Progenitor cell of endocrine pancreas (in vitro differentiated cells): ENCODE measurements at regions not wholly inside any gene's neighbourhood (a gene's known extent, or its start where the extent isn't known, plus 50 kb on each side); places are given as distances from the start of the nearest gene placed in this dataset.

Experiments
- DNase-seq: peaks from one replicate; pipeline ENCODE4 v3.0.0; 2021; ENCODE audit warnings: low spot score; ENCODE audit not compliant: unreplicated experiment
- H3K27ac Mint-ChIP-seq: 2 replicates; pipeline ENCODE4 v1.8.0; 2021; ENCODE audit warnings: mild to moderate bottlenecking, moderate library complexity, mixed read lengths
- H3K27me3 Mint-ChIP-seq: 2 replicates; pipeline ENCODE4 v1.8.0; 2021; ENCODE audit warnings: mixed read lengths
- H3K36me3 Mint-ChIP-seq: 2 replicates; pipeline ENCODE4 v1.8.0; 2022; ENCODE audit warnings: mixed read lengths; ENCODE audit not compliant: insufficient read depth
- H3K4me1 Mint-ChIP-seq: 2 replicates; pipeline ENCODE4 v1.8.0; 2021; ENCODE audit warnings: low read depth, mixed read lengths
- H3K4me3 Mint-ChIP-seq: 2 replicates; pipeline ENCODE4 v1.8.0; 2021; ENCODE audit warnings: low read depth, mild to moderate bottlenecking, moderate library complexity, mixed read lengths
- H3K9me3 Mint-ChIP-seq: 2 replicates; pipeline ENCODE4 v1.8.0; 2021; ENCODE audit warnings: low read depth, mixed read lengths
- TF ChIP-seq, protein P1 (sequence below): fragments of 200-600 bp; sonication (generic); IDR thresholded peaks from one replicate; pipeline ENCODE4 v1.5.0; 2021; ENCODE audit warnings: antibody characterized with exemption, mild to moderate bottlenecking; ENCODE audit not compliant: unreplicated experiment

DNA sequence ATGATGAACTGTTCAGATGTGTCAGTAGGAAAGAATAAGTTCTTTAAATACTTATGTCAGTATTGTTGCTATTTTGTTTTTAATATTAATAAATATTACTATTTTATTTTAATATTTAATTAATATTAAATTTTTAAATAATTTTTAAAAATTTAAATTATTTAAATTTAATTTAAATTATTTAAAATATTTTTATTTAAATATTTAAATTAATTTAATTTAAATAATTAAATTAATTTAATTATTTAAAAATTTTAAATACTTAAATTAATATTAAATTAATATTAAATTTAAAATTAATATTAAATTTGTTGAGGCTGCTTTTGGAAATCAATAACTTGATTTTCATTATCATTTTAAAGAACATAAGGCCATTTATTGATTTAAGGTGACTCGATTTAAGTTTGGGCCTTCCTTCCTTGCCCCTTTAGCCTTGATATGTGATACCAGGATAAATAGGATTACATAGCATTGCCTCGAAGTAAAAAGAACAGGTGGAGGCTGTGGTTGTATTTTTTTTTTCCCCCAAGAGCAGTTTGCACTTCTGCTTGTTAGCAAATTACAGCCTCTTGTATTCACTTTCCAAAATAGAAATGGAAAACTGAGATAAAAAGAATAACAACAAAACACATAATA lies 915.2 kb downstream of the TTLL7 start:
- TF ChIP-seq, protein P1, sequence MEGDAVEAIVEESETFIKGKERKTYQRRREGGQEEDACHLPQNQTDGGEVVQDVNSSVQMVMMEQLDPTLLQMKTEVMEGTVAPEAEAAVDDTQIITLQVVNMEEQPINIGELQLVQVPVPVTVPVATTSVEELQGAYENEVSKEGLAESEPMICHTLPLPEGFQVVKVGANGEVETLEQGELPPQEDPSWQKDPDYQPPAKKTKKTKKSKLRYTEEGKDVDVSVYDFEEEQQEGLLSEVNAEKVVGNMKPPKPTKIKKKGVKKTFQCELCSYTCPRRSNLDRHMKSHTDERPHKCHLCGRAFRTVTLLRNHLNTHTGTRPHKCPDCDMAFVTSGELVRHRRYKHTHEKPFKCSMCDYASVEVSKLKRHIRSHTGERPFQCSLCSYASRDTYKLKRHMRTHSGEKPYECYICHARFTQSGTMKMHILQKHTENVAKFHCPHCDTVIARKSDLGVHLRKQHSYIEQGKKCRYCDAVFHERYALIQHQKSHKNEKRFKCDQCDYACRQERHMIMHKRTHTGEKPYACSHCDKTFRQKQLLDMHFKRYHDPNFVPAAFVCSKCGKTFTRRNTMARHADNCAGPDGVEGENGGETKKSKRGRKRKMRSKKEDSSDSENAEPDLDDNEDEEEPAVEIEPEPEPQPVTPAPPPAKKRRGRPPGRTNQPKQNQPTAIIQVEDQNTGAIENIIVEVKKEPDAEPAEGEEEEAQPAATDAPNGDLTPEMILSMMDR: no peak
- Mint-ChIP-seq H3K36me3 (peaks cover 2% of the 10 kb centered on the region), H3K4me3 (no peak overlapping the region), H3K27ac (no peak overlapping the region), H3K27me3 (no peaks in the 10 kb centered on the region), H3K4me1 (peaks cover 4% of the 10 kb centered on the region), H3K9me3 (no peaks in the 10 kb centered on the region)
- DNase-seq: no peak

DNA sequence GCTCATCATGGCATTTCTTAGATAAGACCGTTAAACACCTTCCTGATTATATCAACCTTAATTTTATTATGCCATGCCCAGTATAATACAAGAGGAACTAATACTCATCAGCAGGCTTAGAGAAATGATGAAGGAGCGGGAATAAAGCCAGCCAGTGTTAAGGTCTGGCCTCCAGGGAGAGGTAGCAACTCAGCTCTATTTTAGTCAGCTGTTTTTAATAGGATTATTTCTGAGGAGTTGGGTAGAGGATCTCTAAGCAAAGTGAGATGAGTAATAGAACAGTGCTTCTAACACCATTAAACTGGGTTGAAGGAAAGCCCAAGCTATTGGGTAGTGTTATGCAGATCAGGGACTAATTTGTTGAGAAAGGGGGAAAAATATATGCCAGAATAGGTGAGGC lies 921.5 kb downstream of the TTLL7 start:
- Mint-ChIP-seq H3K36me3 (peaks cover 2% of the 10 kb centered on the region), H3K27ac (no peak overlapping the region), H3K4me1 (no peaks in the 10 kb centered on the region), H3K4me3 (no peak overlapping the region), H3K27me3 (no peaks in the 10 kb centered on the region), H3K9me3 (no peaks in the 10 kb centered on the region)
- TF ChIP-seq, protein P1: no peak
- DNase-seq: no peak

DNA sequence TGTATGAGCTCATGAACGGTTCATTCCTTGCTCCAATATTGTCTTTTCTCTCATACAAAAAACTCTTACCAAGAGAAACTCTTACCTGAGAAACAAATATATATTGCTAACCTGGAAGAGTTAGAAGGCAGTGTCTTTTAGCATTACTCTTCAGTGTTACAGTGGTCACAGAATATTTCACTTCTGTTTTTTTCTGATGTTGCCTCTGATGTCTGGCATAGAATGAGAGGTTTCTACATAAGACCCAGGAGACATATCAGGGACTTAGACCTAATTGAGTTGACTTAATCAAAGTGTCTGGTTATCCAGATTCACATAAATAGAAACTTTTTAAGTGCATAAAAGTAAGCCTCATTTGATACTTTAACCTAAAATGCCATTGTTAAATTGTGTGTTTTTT lies 923.8 kb downstream of the TTLL7 start:
- TF ChIP-seq, protein P1: no peak
- H3K27ac Mint-ChIP-seq: no peak overlapping the region
- H3K9me3 Mint-ChIP-seq: peaks cover 4% of the 10 kb centered on the region
- no peaks in the 10 kb centered on the region for H3K36me3 Mint-ChIP-seq
- H3K4me1 Mint-ChIP-seq: no peaks in the 10 kb centered on the region
- H3K4me3 Mint-ChIP-seq: no peak overlapping the region
- no peaks in the 10 kb centered on the region for H3K27me3 Mint-ChIP-seq
- no peak for DNase-seq

DNA sequence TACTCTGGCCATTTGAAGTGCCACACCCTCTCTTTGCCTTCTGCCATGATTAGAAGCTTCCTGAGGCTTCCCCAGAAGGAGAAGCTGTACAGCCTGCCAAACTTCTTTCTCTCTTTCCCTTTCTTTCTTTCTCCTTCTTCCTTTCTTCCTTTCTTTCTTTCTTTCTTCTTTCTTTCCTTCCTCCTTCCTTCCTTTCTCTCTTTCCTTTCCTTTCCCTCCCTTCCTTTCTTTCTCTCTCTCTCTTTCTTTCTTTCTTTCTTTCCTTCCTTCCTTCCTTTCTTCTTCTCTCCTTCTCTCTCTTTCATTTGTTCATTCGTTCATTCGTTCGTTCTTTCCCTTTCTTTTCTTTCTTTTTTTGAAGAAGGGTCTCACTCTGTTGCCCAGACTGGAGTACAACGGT lies 931.0 kb downstream of the TTLL7 start:
- Mint-ChIP-seq H3K4me1 (peaks cover 5% of the 10 kb centered on the region), H3K9me3 (peaks cover 4% of the 10 kb centered on the region), H3K36me3 (no peaks in the 10 kb centered on the region), H3K4me3 (no peak overlapping the region), H3K27ac (no peak overlapping the region), H3K27me3 (no peaks in the 10 kb centered on the region)
- DNase-seq: no peak
- TF ChIP-seq, protein P1: no peak

DNA sequence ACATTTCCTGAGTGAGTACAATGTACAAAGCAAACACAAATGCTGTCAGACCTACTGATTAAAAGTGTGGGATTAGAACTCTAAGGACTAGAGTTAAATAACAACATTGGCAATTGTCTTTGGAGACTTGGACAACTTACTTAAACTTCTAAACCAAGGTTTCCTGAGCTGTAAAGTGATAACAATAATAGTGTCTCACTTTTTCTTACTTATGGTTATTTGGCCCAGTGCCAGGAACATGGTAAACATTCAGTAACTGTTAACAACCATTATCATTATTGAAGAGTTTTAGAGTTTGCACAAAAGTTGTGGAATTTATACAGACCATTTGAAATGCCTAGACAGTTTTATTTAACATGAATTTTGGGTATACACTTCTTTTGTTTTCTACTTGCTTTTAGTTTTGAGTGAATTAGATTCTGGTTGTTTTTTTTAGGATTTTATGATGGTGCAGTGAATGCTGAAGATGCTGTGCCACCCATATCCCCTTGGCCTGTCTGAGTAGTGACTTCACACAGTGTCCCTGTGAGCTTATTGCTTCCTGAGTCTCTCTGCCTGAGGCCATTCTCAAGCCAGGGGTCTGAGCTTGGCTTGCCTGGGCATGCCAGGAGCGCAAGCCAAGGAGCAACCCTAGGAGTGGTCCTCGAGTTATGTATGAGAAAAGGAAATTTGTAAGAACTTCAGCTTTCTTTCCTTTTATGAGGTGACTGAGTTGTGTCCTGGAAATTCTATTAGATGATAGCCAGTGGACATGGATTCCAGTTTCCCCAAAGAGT lies 932.8 kb downstream of the TTLL7 start:
- no peak overlapping the region for H3K27ac Mint-ChIP-seq
- no peaks in the 10 kb centered on the region for H3K36me3 Mint-ChIP-seq
- peaks cover 10% of the 10 kb centered on the region for H3K4me1 Mint-ChIP-seq
- H3K4me3 Mint-ChIP-seq: no peak overlapping the region
- H3K9me3 Mint-ChIP-seq: peaks cover 9% of the 10 kb centered on the region
- DNase-seq: no peak
- no peaks in the 10 kb centered on the region for H3K27me3 Mint-ChIP-seq
- TF ChIP-seq, protein P1: no peak
